ENCODE measurements at regions not wholly inside any gene's neighbourhood (a gene's known extent, or its start where the extent isn't known, plus 50 kb on each side); places are given as distances from the start of the nearest gene placed in this dataset.
"Not testable (repeated sequence)": the region's sequence is repeated elsewhere in the genome, so short reads cannot be mapped to it uniquely, and the experiment has no call there.

GRCh38 chr4:170386971-170387370, 297.2 kb upstream of the AADAT start:
- no peak for DNase-seq
- Histone ChIP-seq H3K27me3 (ENCODE audit: control insufficient read depth, insufficient read depth, low read length) (no peaks in the 10 kb centered on the region), H3K4me3 (ENCODE audit: low read length in 3 of 3) (no peak overlapping the region), H3K4me1 (ENCODE audit: control insufficient read depth in 2 of 3, insufficient read depth in 2 of 3, low read depth in 1 of 3, low read length in 3 of 3) (no peaks in the 10 kb centered on the region), H3K36me3 (ENCODE audit: control insufficient read depth in 2 of 3, insufficient read depth in 3 of 3, low read length in 3 of 3) (no peaks in the 10 kb centered on the region), H3K27ac (ENCODE audit: low read depth in 2 of 2, low read length in 2 of 2) (no peak overlapping the region), H3K9ac (ENCODE audit: low read length in 3 of 3) (no peak overlapping the region), H3K9me3 (ENCODE audit: control insufficient read depth in 2 of 3, insufficient read depth in 1 of 3, low read length in 3 of 3) (no peaks in the 10 kb centered on the region)
- no peak for TF ChIP-seq CTCF (IDR thresholded peaks at IDR 0.05; ENCODE audit: borderline replicate concordance, extremely low read depth, insufficient read depth)
- intact Hi-C loops (cut with DNase I), result no loop called here
- FAIRE-seq, result no peak

- intact Hi-C loops (cut with DNase I), result no loop called here
- H3K9me3 ChIP-seq (ENCODE audit: control insufficient read depth in 2 of 3, insufficient read depth in 1 of 3, low read length in 3 of 3), result no peaks in the 10 kb centered on the region
- no peak for FAIRE-seq
These were observed 296.8 kb upstream of the AADAT start for GRCh38 chr4:170386511-170386910.

GRCh38 chr4:170374770-170375169, 285.0 kb upstream of the AADAT start:
- Histone ChIP-seq H3K9me3 (ENCODE audit: control insufficient read depth in 2 of 3, insufficient read depth in 1 of 3, low read length in 3 of 3) (peaks cover 0 to 8% (median 0%) of the 10 kb centered on the region in 3 donors), H3K36me3 (ENCODE audit: control insufficient read depth in 2 of 3, insufficient read depth in 3 of 3, low read length in 3 of 3) (no peaks in the 10 kb centered on the region), H3K4me3 (ENCODE audit: low read length in 3 of 3) (no peak overlapping the region), H3K4me1 (ENCODE audit: control insufficient read depth in 2 of 3, insufficient read depth in 2 of 3, low read depth in 1 of 3, low read length in 3 of 3) (no peaks in the 10 kb centered on the region), H3K27ac (ENCODE audit: low read depth in 2 of 2, low read length in 2 of 2) (no peak overlapping the region), H3K27me3 (ENCODE audit: control insufficient read depth, insufficient read depth, low read length) (no peaks in the 10 kb centered on the region), H3K9ac (ENCODE audit: low read length in 3 of 3) (no peak overlapping the region)
- FAIRE-seq (no peak), DNase-seq (no peak)
- intact Hi-C loops (cut with DNase I), result no loop called here
- peak; percentile 42 for TF ChIP-seq CTCF (IDR thresholded peaks at IDR 0.05; ENCODE audit: borderline replicate concordance, extremely low read depth, insufficient read depth)

More at GRCh38 chr4:170386511-170386910, 296.8 kb upstream of the AADAT start:
- DNase-seq, result no peak
- Histone ChIP-seq H3K4me1 (ENCODE audit: control insufficient read depth in 2 of 3, insufficient read depth in 2 of 3, low read depth in 1 of 3, low read length in 3 of 3) (no peaks in the 10 kb centered on the region), H3K36me3 (ENCODE audit: control insufficient read depth in 2 of 3, insufficient read depth in 3 of 3, low read length in 3 of 3) (no peaks in the 10 kb centered on the region), H3K4me3 (ENCODE audit: low read length in 3 of 3) (no peak overlapping the region), H3K27ac (ENCODE audit: low read depth in 2 of 2, low read length in 2 of 2) (no peak overlapping the region), H3K9ac (ENCODE audit: low read length in 3 of 3) (no peak overlapping the region), H3K27me3 (ENCODE audit: control insufficient read depth, insufficient read depth, low read length) (no peaks in the 10 kb centered on the region)
- TF ChIP-seq CTCF (IDR thresholded peaks at IDR 0.05; ENCODE audit: borderline replicate concordance, extremely low read depth, insufficient read depth), result no peak

GRCh38 chr4:170348945-170349344, 259.2 kb upstream of the AADAT start:
- Histone ChIP-seq H3K9me3 (ENCODE audit: control insufficient read depth in 2 of 3, insufficient read depth in 1 of 3, low read length in 3 of 3) (no peaks in the 10 kb centered on the region), H3K9ac (ENCODE audit: low read length in 3 of 3) (no peak overlapping the region), H3K4me3 (ENCODE audit: low read length in 3 of 3) (no peak overlapping the region), H3K27me3 (ENCODE audit: control insufficient read depth, insufficient read depth, low read length) (no peaks in the 10 kb centered on the region), H3K36me3 (ENCODE audit: control insufficient read depth in 2 of 3, insufficient read depth in 3 of 3, low read length in 3 of 3) (no peaks in the 10 kb centered on the region), H3K27ac (ENCODE audit: low read depth in 2 of 2, low read length in 2 of 2) (no peak overlapping the region), H3K4me1 (ENCODE audit: control insufficient read depth in 2 of 3, insufficient read depth in 2 of 3, low read depth in 1 of 3, low read length in 3 of 3) (no peaks in the 10 kb centered on the region)
- no peak for DNase-seq
- no peak for FAIRE-seq
- no peak for TF ChIP-seq CTCF (IDR thresholded peaks at IDR 0.05; ENCODE audit: borderline replicate concordance, extremely low read depth, insufficient read depth)
- intact Hi-C loops (cut with DNase I), result no loop called here

GRCh38 chr4:170347191-170347590, 257.4 kb upstream of the AADAT start:
- DNase-seq; intact Hi-C loops (cut with DNase I); H3K4me3 ChIP-seq (ENCODE audit: low read length in 3 of 3); FAIRE-seq; H3K9ac ChIP-seq (ENCODE audit: low read length in 3 of 3); H3K36me3 ChIP-seq (ENCODE audit: control insufficient read depth in 2 of 3, insufficient read depth in 3 of 3, low read length in 3 of 3); H3K4me1 ChIP-seq (ENCODE audit: control insufficient read depth in 2 of 3, insufficient read depth in 2 of 3, low read depth in 1 of 3, low read length in 3 of 3); H3K27ac ChIP-seq (ENCODE audit: low read depth in 2 of 2, low read length in 2 of 2); H3K27me3 ChIP-seq (ENCODE audit: control insufficient read depth, insufficient read depth, low read length); H3K9me3 ChIP-seq (ENCODE audit: control insufficient read depth in 2 of 3, insufficient read depth in 1 of 3, low read length in 3 of 3): not testable (repeated sequence)

Measured in kidney (tissue), 13 donors.